ENCODE measurements at regions not wholly inside any gene's neighbourhood (a gene's known extent, or its start where the extent isn't known, plus 50 kb on each side); places are given as distances from the start of the nearest gene placed in this dataset.
"Not testable (repeated sequence)": the region's sequence is repeated elsewhere in the genome, so short reads cannot be mapped to it uniquely, and the experiment has no call there.

DNA sequence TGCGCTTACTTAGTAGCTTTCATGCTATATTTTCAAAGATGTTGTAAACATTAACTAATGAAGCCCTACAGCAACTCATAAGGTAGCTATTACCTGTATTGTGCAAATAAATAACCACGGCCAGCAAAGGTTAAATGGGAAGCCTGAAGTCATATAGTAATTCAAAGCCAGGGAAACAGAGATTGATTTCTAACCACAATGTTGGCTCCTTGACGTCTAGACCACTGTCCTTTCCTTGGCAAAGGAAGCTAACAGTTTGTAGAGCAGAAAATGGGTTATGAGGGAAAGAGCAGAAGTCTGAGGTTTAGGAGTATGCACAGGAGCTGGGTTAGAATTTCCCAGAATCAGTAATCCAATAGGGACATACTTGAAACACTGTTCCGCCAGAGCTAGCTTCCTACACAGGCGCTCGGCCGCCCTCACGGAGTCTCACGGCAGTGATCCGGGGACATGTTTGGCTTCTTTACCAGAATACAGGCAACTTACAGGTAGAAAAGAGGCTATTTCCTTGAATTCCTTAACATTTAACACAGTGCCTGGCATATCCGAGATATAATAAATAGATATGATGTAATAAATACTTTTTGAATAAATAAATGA lies 298.8 kb upstream of the LYPLAL1 start:
- DNase-seq: no peak

DNA sequence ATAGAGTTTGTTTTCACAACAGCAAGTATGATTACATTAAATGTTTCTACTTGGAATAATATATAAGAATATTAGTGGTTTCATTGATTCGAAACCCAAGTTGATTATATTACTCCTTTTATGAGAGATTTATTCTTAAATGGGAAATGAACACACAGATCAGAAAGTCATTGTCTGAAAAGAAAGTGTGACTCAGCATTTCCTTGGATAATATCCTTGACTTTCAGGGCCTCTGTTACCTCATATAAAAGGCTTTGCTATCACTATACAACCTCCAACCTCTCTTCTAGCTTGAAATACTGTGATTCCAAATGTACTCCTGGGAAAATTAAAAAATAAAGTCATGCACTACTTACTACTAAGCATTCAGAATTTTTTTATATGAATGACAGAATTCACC lies 295.3 kb upstream of the LYPLAL1 start:
- no peak for DNase-seq

DNA sequence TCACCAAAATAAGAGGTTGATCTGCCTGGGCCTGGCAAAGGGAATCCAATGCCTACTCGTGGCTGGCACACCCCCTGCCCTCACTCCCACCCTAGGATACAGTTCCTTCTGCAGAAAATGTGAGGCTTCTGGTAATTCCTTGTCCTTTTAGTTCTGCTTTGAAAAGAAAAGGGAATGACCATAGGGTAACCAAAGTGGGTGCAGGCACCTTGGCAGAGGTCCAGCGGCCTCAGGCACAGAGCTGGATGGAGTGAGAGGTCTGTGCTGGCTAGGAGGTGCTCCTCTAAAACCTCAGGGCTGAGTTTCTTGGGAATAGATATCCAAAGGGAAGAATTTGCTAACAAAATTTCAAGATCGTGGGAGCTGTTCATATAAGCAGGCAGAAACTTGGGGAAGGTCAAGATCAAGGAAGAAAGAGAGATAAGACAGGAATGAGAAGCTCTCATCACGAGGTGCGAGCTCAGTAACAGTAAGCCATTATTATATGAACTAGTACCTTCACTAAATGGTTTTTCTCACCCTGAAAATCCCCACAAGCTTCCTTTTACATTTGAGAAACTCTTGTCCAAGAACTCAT lies 293.1 kb upstream of the LYPLAL1 start:
- no peak for DNase-seq

DNA sequence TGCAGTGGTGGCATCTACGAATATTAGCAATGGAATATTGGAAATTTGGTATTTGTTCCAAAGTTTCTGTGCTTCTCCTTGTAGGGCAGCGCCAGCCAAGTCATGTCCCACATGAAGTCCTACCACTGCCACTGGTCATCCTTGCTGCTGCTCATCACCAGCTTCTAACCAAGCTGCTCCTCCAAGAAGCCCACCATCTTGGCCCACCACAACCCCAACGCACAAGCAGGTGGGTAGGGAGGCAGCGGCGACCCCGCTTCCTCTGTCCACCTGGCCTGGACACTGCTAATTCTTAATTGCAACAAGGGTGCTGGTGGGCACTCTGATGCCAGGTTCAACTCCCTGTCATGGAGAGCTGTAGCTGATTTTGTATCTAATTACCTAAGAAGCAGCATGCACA lies 291.2 kb upstream of the LYPLAL1 start:
- DNase-seq: no peak

DNA sequence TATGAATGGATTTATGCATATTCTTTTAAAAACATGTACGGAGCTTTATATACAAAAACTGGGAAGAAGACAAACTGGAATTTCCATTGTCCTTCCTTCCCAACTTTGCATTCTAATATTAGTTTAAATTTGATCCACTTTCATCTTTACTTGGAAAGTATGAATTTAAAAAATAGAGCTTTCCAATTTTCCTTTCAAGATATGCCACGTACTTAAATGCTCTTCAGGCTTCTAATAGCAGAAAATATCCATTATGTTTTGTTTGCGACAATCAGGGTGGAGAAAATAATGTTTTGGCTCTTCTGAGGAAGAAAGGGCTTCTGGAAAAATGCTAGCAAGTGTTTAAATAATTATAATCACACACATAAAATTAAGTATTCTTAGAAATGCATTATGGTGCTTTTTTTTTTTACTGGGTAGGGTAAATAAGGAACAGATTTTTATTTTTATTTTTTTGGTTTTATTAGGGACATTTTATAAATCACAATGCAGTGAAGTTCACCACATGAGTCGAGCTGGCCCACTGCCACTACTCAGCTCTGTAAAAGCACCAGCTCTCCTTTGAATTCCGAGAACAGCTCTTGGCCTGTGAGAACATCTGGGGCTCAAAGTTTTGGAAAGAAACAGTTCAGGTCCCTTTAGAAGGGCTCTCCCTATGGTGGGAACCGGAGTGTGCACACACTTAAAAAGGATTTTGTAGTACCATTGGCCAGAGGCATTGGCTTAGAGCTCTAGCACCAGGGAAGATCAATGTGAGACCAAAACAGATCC lies 287.4 kb upstream of the LYPLAL1 start:
- peak; percentile 5 for DNase-seq

DNA sequence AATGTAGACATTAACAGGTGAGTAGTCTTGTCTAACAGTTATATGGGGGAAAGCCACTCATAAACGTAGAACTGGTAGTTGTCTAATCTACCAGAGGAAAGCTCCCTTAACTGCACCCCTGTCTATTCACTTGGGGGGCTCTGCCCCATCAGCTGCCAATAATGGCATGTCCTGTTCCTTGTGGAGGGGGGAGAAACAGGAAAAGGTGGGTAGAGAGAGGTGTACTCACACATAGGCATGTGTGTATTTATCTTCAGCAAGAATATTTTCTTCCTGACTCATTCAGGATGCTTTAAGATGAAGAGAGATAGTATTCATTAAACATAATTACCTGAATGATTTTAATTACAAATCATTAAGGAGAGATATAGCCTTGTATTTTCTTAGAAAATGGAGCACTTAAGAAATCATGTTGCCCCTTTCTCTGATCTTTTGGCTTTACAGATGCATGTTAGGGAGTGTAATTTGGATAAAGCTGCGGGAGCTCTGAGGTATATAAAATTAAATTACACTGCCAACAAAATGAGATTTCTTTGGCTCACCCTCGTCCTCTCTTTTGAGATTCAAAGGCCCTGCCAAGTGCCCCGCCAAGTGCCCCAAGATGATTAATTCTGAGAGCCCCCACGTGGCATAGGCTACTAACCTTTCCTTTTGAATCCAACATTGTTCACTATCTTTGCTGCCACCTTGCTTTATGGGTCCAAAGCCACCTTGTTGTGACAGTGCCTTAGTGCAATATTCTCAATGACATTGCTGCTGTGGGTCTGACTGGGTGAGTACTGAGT lies 286.3 kb upstream of the LYPLAL1 start:
- no peak for DNase-seq

DNA sequence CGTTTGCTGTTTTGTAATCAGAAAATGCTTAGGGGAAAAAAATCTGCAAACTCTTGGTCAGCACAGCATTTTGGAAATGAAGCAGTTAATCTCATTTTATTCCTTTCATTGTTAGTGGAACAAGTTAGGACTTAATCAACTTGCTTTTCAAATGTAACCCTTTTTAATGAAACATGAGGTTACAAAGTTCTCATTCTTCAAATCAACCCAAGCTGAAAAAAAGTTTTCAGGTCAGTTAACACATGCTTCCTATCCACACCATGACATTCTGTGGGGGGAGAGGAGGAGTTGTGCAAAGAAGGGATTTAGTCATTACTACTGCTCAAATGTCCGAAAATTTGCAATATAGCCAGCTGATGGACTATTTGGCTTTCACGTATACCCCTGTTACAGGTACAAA lies 283.2 kb upstream of the LYPLAL1 start:
- DNase-seq: peak; percentile 5

DNA sequence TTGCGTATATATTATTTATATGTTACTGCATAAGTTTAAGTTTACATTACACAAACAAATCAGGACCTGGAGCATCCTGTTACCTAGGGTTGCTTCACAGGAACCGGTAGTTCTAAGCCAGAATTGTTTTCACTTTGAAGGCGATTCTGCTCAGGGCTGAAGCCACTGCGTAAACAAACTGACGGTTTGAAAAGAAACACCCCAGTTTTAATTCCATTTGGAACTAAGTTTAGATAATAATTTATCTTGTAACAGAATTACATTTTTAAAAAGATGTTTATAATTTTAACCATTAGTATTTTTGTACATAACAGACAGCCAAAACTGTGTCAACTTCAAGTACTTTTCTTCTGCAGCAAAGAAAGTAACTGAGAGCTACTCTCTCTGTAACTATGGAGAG lies 282.1 kb upstream of the LYPLAL1 start:
- DNase-seq: no peak

DNA sequence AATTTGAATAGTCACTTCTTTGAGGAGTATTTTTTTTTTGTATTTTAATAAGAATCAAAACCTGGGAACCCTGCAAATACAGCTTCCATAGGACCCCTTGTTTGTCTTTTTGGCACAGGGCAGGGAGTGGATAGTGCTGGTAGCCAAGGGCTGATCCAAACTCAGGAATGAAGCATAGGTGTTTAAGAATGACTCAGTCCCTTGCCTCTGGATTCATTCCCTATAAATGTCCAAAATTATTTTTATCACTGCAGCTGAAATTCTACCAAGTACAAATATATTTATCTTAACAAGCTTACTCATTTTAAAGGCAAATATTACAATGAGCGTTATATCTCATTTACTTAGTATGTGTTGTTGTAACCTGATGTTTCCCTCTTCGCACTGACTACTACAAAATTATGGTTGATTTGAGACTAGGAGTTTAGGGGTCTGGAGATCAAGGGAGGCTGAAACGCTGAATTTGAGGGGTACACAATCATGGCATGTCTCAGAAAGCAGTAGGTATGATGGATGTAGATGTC lies 278.6 kb upstream of the LYPLAL1 start:
- DNase-seq: no peak

DNA sequence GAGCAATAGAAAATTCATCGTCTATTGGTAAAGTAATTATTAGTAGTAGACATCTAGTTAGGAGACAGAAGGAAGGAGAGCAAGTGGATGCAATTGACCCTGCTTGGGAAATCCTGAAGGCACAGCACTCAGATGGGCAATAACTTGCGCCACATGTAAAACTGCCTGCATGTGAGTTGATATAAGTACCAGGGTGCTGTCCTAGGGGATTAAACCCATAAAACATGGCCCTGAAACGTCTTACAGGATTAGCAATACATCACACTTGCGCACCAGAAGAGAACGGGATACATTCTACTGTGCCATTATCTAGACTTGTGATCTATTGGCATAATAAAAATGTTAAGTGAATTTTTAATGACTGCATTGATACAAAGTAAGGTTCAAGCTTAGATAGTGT lies 277.5 kb upstream of the LYPLAL1 start:
- no peak for DNase-seq

DNA sequence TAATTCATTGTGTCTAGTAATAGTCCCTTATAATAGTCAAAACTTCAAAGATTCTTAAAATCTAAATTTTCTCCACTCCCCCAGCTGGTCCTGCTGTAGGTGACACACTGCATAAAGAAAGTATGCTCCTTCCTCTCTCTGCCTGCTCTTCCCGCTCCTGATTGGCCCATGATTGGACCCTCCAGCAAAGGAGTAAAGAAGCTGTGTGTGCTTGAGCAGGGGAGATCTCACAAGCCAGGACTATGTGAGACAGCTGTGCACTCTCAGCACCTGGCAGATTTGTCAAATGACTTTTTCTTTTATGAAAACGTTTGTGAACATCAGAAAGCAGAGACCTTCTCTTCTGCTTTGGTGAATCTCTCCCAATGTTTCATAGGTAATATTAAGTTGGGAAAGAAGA lies 274.8 kb upstream of the LYPLAL1 start:
- no peak for DNase-seq

DNA sequence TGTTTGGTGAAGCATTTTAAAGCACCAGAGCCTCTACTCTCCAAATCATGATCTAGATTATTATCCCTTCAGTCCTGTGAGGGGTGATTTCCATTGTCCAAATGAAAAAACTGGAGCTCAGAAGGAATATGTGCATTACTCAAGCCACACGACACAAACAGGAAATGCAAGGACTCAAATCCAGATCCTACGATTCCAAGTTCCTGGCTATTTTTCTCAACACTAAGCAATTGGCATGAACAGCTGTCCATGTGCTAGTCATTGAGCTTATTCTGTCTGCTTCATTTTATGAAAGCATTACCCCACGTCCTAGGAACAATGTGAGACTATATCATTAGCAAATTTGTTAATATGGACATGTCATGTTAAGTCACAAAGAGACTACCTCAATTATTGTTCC lies 273.1 kb upstream of the LYPLAL1 start:
- DNase-seq: no peak

DNA sequence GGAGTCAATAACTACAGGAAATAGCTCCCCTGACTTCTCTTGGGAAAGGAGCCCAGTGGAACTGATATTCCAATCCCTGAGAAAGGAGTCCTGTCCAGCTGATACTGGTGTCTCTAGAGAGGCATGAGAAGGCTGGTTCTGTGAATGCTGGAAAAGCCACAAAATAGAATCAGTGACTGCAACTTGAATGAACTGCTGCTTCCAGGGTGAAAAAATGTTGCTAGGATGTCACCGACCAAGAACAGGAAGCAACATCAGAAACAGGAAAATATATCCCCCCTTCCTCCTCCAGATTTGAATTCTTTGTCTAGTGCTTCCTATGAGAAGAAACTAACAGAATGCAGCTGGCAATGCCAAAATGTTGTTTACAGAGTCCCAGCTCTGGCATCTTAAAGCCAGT lies 269.3 kb upstream of the LYPLAL1 start:
- DNase-seq: peak; percentile 3

DNA sequence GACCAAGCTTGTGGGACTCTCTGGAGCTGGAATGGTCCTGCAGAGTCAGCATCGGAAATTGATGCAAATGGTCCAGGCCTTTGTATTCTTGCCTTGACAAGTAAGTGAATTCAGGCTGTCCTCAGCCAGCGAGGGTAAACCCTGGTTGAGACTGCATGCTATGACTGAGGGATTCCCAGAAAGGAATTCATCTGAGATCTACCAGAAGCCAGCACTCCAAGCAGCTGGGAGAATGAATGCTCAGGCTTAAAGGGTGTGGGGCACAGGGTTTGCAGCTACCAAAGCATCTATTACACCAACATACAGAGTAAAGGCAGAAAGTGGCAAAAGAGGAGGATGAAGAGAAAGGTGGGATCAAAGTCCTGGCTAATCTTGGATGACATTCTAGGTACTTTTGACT lies 257.0 kb upstream of the LYPLAL1 start:
- no peak for DNase-seq

DNA sequence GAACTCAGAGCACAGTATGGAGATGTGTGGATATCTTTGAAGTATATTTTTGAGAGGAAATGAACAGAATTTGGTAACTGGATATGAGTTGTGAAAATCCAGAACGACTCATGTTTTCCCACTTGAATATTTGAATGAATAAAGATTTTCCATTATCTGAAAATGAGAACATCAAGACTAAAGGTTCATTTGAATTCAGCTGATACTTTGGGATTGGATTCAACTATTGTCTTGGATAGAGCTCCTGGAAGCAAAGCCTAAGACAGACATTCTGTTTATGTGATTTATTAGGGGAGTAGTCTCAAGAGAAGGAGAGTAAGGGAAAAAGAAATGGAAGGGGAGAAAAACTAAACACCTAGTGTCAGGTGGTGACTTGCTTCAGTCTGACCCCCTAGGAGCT lies 256.0 kb upstream of the LYPLAL1 start:
- DNase-seq: no peak

DNA sequence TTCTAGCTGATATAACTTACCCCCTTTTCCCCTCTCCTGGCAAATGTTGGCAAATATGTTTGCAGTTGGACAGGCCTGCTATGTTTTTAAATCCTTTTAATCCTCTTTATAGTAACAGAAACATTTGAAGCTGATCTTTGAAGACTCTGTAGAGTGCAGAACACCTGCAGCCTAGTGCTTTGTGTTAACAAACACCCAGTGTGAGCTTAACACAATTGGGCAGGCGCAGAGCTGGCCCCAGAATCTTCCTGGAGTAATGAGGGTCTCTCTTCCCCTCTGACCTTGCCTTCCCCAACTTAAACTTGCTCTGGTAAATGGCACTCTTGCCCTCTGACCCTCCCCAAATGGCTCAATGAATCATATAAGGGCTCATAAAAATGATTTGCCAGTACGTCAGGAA lies 247.9 kb upstream of the LYPLAL1 start:
- DNase-seq: no peak

DNA sequence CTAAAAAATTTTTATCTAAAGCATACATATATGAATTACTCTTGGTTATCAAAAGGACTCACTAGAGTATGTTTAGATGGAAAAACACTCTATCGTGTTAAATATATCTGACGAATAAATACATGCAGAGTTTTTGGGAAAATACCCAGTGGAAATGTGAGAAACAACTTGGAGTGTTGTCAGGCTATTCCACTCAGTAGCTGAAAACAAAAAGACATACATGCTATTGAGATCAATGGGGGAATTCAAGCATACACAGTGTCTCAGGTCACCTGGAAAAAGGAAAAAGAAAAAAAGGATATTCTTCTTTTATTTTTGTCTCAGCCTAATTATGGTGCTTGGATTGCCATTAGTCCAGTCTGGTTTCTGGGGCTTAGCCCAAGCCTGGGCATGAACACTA lies 247.0 kb upstream of the LYPLAL1 start:
- DNase-seq: no peak

DNA sequence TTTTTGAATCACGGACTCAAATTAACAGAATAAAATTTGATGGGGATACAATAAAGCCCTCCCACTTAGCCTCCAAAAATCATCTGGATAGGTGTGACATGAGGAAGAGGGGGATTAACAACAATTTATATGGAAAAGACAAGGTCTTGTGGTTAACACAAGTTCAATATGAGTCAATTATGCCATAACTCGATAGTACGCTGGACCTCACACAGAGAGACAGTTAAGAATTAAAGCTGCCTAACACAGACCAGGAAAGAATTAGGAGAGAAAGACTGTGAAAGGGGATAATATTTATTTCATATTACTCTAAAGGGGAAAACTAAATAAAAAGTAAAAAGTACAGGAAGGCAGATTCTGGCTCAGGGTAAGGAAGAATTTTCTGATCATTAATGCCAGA lies 243.7 kb upstream of the LYPLAL1 start:
- DNase-seq: no peak

DNA sequence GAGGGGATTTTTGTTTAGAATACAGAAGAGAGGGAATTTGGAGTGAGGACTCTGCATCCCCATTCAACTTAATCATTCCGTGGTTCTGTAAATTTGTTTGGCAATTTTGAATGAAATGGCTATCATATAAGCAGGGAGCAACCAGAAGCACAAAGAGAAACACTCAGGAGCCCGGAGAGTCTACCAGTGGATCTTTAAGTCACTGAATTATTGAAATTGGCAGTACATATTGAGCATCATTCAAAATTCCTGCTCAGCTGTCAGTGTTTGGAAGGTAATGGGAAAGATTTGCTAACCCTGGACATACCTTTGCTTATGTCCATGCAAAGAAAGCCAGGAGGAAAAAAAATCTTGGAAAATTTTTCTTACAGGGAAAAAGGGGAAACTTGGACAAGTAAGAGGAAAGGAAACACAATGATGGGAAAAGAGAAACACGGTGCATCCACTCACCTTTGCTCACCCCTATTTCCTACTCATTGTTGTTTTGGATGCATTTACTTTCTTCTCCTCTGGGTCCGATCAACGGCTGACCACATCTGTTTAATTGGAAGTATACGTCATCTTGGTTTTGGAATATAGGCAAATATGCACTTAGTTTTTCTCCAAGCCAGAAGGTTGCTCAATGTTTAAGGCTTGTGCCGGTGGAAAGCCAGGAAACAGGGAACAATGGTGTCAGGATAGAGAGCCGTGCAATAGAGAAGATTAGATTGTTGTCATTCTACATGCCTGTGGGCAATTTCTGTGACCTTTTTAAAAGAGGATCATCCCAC lies 243.0 kb upstream of the LYPLAL1 start:
- no peak for DNase-seq

DNA sequence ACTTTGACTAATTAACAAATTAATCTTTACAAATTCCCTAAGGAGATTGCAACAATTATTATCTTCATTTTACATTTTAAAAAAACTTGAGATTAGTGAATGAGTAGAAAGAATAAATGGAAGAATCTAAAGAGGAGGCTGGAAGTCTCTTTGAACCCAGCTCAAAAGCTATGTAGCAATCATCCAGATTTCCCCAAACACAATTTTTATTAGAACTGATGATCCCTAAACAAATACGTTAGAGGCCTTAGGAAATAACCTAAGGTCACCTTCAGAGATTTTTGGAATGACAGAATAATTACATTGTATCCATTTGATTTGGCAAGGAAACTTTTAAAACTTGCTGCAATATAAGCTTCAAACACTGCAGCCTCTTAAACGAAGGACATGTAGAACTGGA lies 242.4 kb upstream of the LYPLAL1 start:
- no peak for DNase-seq

DNA sequence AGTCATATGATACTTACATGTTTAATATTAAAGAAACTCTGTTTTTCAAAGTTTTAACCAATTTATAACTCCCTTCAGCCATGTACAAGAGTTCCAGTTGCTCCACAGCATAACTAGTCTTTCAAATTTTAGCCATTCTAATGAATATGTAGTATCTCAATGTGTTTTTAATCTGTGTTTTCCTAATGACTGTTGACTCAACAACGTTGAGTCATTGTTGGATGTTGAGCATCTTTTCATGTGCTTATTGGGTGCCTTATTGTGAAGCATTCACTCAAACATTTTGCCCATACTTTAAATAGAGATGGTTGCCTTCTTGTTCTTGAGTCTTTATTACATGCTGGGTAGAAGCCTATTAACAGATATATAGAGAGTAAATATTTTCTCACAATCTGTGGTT lies 240.2 kb upstream of the LYPLAL1 start:
- DNase-seq: no peak

DNA sequence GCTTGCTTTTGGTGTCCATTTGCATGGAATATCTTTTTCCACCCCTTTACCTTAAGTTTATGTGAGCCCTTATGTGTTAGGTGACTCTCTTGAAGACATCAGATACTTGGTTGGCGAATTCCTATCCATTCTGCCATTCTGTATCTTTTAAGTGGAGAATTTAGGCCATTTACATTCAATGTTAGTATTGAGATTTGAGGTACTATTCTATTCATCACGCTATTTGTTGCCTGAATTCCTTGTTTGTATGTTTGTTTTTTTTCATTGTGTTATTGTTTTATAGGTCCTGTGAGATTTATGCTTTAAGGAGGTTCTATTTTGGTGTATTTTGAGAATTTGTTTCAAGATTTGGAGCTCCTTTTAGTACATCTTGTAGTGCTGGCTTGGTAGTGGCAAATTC lies 238.3 kb upstream of the LYPLAL1 start:
- not testable (repeated sequence) for DNase-seq

All from renal pelvis (tissue), 1 donor.